ENCODE measurements at regions not wholly inside any gene's neighbourhood (a gene's known extent, or its start where the extent isn't known, plus 50 kb on each side); places are given as distances from the start of the nearest gene placed in this dataset.

- no peak for TF ChIP-seq CTCF (IDR thresholded peaks at IDR 0.05)
- no peak for TF ChIP-seq POLR2A (IDR thresholded peaks at IDR 0.05)
Measured at GRCh38 chr10:27413831-27414348, 90.2 kb upstream of the RAB18 start.

Data from lower leg skin (tissue), 3 donors.